AG09319 (cell line): ENCODE measurements at regions not wholly inside any gene's neighbourhood (a gene's known extent, or its start where the extent isn't known, plus 50 kb on each side); places are given as distances from the start of the nearest gene placed in this dataset.
"Not testable (repeated sequence)": the region's sequence is repeated elsewhere in the genome, so short reads cannot be mapped to it uniquely, and the experiment has no call there.

Experiments
- DNase-seq: peaks from one replicate; pipeline ENCODE4 v3.0.0-alpha.2; 2010; ENCODE audit warnings: low read depth; ENCODE audit errors: extremely low read depth
- CTCF ChIP-seq: IDR thresholded peaks from 2 replicates; pipeline ENCODE4 v1.5.1; 2011; ENCODE audit warnings: low read depth, mild to moderate bottlenecking, inconsistent platforms, low read length, moderate library complexity

GRCh38 chr12:33546004-33546403, 106.4 kb upstream of the SYT10 start:
- DNase-seq = no peak
- TF ChIP-seq CTCF = no peak

GRCh38 chr12:33547084-33547483, 107.5 kb upstream of the SYT10 start:
- TF ChIP-seq CTCF = no peak
- no peak for DNase-seq

GRCh38 chr12:33550214-33550613, 110.6 kb upstream of the SYT10 start:
- DNase-seq = not testable (repeated sequence)

GRCh38 chr12:33551006-33551405, 111.4 kb upstream of the SYT10 start:
- DNase-seq = no peak
- no peak for TF ChIP-seq CTCF

GRCh38 chr12:33555128-33555527, 115.5 kb upstream of the SYT10 start:
- DNase-seq = no peak
- TF ChIP-seq CTCF = no peak

GRCh38 chr12:33560653-33561208, 121.1 kb upstream of the SYT10 start:
- no peak for TF ChIP-seq CTCF
- DNase-seq = no peak

- no peak for DNase-seq
- TF ChIP-seq CTCF = no peak
Observed at GRCh38 chr12:33562401-33562800, 122.8 kb upstream of the SYT10 start.

- no peak for DNase-seq
- no peak for TF ChIP-seq CTCF
Observed at GRCh38 chr12:33566403-33566802, 126.8 kb upstream of the SYT10 start.
